Fibroblast of lung (primary cell): ENCODE measurements at regions not wholly inside any gene's neighbourhood (a gene's known extent, or its start where the extent isn't known, plus 50 kb on each side); places are given as distances from the start of the nearest gene placed in this dataset.

ENCODE experiments used
- DNase-seq, 2 donors: peaks; one replicate each; pipeline versions ENCODE4 v3.0.0 to v3.0.0-alpha.2; 2010; ENCODE audit warnings: low read depth in 2 of 2
- H2AFZ ChIP-seq: 2 replicates; pipeline ENCODE4 v1.5.1; 2012; ENCODE audit warnings: low read length, control low read depth, inconsistent platforms
- H3K27ac ChIP-seq: 2 replicates; pipeline ENCODE4 v1.5.1; 2011; ENCODE audit warnings: low read length, control low read depth; ENCODE audit not compliant: insufficient read depth
- H3K27me3 ChIP-seq: 2 replicates; pipeline ENCODE4 v1.5.1; 2011; ENCODE audit warnings: mild to moderate bottlenecking, low read length; ENCODE audit not compliant: control insufficient read depth, insufficient read depth
- H3K36me3 ChIP-seq: 2 replicates; pipeline ENCODE4 v1.5.1; 2011; ENCODE audit warnings: low read length; ENCODE audit not compliant: control insufficient read depth, insufficient read depth
- H3K4me1 ChIP-seq: 2 replicates; pipeline ENCODE4 v1.5.1; 2011; ENCODE audit warnings: low read length; ENCODE audit not compliant: control insufficient read depth, insufficient read depth; ENCODE audit errors: extremely low read depth
- H3K4me2 ChIP-seq: 2 replicates; pipeline ENCODE4 v1.5.1; 2011; ENCODE audit warnings: low read length, control low read depth; ENCODE audit not compliant: insufficient read depth; ENCODE audit errors: extremely low read depth
- H3K4me3 ChIP-seq, 4 experiments: fragments of 200-600 bp in 1 of 4; sonication (generic) in 1 of 4; replicated peaks in 1 of 4; 2 replicates each; pipeline ENCODE4 v1.5.1; 2011 to 2016; ENCODE audit warnings: low read length in 4 of 4, low read depth in 3 of 4, mild to moderate bottlenecking in 3 of 4, control low read depth in 2 of 4, inconsistent platforms in 1 of 4, mixed read lengths in 1 of 4; ENCODE audit not compliant: insufficient read depth in 1 of 4; ENCODE audit errors: control extremely low read depth in 1 of 4
- H3K79me2 ChIP-seq: 2 replicates; pipeline ENCODE4 v1.5.1; 2012; ENCODE audit warnings: mild to moderate bottlenecking, low read length, inconsistent platforms; ENCODE audit not compliant: control insufficient read depth, insufficient read depth
- H3K9ac ChIP-seq: 2 replicates; pipeline ENCODE4 v1.5.1; 2011; ENCODE audit warnings: mild to moderate bottlenecking, low read length, control low read depth; ENCODE audit not compliant: insufficient read depth
- H3K9me3 ChIP-seq: 2 replicates; pipeline ENCODE4 v1.5.1; 2012; ENCODE audit warnings: low read depth, low read length; ENCODE audit not compliant: control insufficient read depth, insufficient read depth
- H4K20me1 ChIP-seq: 2 replicates; pipeline ENCODE4 v1.5.1; 2011; ENCODE audit warnings: low read length; ENCODE audit not compliant: control insufficient read depth, insufficient read depth; ENCODE audit errors: extremely low read depth
- EZH2 ChIP-seq: IDR thresholded peaks from 2 replicates; pipeline ENCODE4 v1.5.1; 2012; ENCODE audit warnings: low read length, control low read depth, mild to moderate bottlenecking; ENCODE audit errors: missing control alignments
- TF ChIP-seq, protein P1 (sequence below), 2 donors: IDR thresholded peaks in 1 of 2; conservative IDR thresholded peaks in 1 of 2; 1 replicate in 1 of 2; 2 replicates in 1 of 2; pipeline ENCODE4 v1.5.1; 2011 to 2012; ENCODE audit warnings: low read length in 2 of 2, control low read depth in 1 of 2, inconsistent platforms in 1 of 2, low read depth in 1 of 2, mild to moderate bottlenecking in 1 of 2

DNA sequence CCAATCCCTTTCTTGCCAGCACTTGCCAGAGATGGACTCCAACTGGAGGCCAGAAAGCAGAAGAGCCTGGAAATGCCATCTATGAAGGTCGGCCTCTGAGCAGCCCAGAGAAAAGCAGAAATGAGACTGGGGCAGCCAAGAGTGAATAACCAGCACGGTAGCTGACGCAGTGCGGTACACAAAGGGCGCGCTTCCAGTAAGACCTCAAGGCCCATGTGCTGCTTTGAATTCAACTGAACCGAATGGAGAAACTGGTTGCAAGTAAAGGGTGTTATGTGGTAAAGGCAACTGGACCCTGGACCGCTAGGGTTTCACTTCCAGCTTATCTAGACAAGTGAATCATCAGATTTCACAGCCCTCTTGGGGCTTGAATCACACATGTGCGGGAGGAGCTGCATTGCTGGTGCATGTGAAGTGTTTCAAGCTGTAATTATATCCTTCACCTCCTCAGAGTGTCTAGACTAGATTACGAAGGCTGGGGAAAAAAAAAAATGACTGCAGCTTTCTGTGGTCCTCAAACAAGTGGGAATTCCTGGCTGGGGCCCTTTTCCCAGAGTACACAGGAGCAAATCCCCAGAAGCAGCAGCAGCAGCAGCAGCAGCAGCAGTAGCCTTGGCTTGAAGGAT is 128.9 kb downstream of the CCDC34 start:
- Histone ChIP-seq H4K20me1 (no peaks in the 10 kb centered on the region), H3K36me3 (no peaks in the 10 kb centered on the region), H3K9ac (no peak overlapping the region), H3K4me3 (no peak overlapping the region), H3K79me2 (no peaks in the 10 kb centered on the region), H3K4me2 (no peak overlapping the region), H3K27ac (no peak overlapping the region), H3K27me3 (no peaks in the 10 kb centered on the region), H3K9me3 (no peaks in the 10 kb centered on the region), H3K4me1 (peaks cover 8% of the 10 kb centered on the region), H2AFZ (no peak overlapping the region)
- peak; percentile 82 to 100 for DNase-seq
- no peak for TF ChIP-seq EZH2
- TF ChIP-seq, protein P1, sequence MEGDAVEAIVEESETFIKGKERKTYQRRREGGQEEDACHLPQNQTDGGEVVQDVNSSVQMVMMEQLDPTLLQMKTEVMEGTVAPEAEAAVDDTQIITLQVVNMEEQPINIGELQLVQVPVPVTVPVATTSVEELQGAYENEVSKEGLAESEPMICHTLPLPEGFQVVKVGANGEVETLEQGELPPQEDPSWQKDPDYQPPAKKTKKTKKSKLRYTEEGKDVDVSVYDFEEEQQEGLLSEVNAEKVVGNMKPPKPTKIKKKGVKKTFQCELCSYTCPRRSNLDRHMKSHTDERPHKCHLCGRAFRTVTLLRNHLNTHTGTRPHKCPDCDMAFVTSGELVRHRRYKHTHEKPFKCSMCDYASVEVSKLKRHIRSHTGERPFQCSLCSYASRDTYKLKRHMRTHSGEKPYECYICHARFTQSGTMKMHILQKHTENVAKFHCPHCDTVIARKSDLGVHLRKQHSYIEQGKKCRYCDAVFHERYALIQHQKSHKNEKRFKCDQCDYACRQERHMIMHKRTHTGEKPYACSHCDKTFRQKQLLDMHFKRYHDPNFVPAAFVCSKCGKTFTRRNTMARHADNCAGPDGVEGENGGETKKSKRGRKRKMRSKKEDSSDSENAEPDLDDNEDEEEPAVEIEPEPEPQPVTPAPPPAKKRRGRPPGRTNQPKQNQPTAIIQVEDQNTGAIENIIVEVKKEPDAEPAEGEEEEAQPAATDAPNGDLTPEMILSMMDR (conservative IDR thresholded peaks at IDR 0.05 in 1 of 2, IDR thresholded peaks at IDR 0.05 in 1 of 2; ENCODE audit: low read depth in 1 of 2, low read length in 2 of 2): peak in 1 of 2 donors; percentile 9

GRCh38 chr11:27233654-27234042 is 129.4 kb downstream of the CCDC34 start:
- Histone ChIP-seq H3K4me2 (no peak overlapping the region), H4K20me1 (no peaks in the 10 kb centered on the region), H3K9me3 (no peaks in the 10 kb centered on the region), H3K4me3 (no peak overlapping the region), H3K4me1 (peaks cover 8% of the 10 kb centered on the region), H3K9ac (no peak overlapping the region), H3K27me3 (no peaks in the 10 kb centered on the region), H2AFZ (no peak overlapping the region), H3K27ac (no peak overlapping the region), H3K36me3 (no peaks in the 10 kb centered on the region), H3K79me2 (no peaks in the 10 kb centered on the region)
- no peak for DNase-seq
- no peak for TF ChIP-seq EZH2
- TF ChIP-seq, protein P1 (conservative IDR thresholded peaks at IDR 0.05 in 1 of 2, IDR thresholded peaks at IDR 0.05 in 1 of 2; ENCODE audit: low read depth in 1 of 2, low read length in 2 of 2): no peak

DNA sequence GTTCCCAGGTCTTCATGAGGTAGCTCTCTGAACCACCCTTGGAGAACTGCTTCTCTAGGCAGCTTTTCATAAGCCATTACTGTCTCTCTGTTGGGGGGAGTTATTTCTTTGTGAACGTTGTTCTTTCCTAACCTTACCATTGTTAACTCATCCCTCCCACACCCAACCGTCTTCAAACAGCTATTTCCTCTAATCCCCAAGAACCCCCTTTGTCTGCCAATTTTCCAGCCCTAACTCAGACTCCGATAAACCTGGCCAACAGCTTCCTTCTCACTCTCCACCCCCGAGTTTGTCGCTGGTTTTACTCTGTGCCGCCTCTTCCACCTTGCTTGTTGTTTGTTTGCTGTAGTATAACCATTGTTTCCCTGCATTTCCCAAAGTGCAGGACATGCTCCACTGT is 131.5 kb downstream of the CCDC34 start:
- H3K79me2 ChIP-seq: no peaks in the 10 kb centered on the region
- H3K9ac ChIP-seq: no peak overlapping the region
- no peaks in the 10 kb centered on the region for H3K36me3 ChIP-seq
- peaks cover 8% of the 10 kb centered on the region for H3K4me1 ChIP-seq
- H3K9me3 ChIP-seq: no peaks in the 10 kb centered on the region
- no peaks in the 10 kb centered on the region for H3K27me3 ChIP-seq
- H4K20me1 ChIP-seq: no peaks in the 10 kb centered on the region
- no peak overlapping the region for H2AFZ ChIP-seq
- DNase-seq: peak in 1 of 2 donors; percentile 79
- TF ChIP-seq, protein P1 (conservative IDR thresholded peaks at IDR 0.05 in 1 of 2, IDR thresholded peaks at IDR 0.05 in 1 of 2; ENCODE audit: low read depth in 1 of 2, low read length in 2 of 2): no peak
- TF ChIP-seq EZH2: no peak
- H3K4me3 ChIP-seq: no peak overlapping the region
- no peak overlapping the region for H3K27ac ChIP-seq
- no peak overlapping the region for H3K4me2 ChIP-seq
